ENCODE measurements at regions not wholly inside any gene's neighbourhood (a gene's known extent, or its start where the extent isn't known, plus 50 kb on each side); places are given as distances from the start of the nearest gene placed in this dataset.

GRCh38 chr21:24023936-24024335 is 1583.3 kb downstream of the MRPL39 start:
- TF ChIP-seq RCOR1 (IDR thresholded peaks at IDR 0.05; ENCODE audit: insufficient replicate concordance, low read length) (no peak), CTCF (conservative IDR thresholded peaks at IDR 0.05; ENCODE audit: low read depth, low read length) (no peak), ELK1 (IDR thresholded peaks at IDR 0.05; ENCODE audit: borderline replicate concordance, low read depth, low read length) (no peak), RAD21 (IDR thresholded peaks at IDR 0.05; ENCODE audit: low read length) (no peak)

All from IMR-90 (cell line).